Muscle of leg (tissue), 3 donors: ENCODE measurements at regions not wholly inside any gene's neighbourhood (a gene's known extent, or its start where the extent isn't known, plus 50 kb on each side); places are given as distances from the start of the nearest gene placed in this dataset.

ENCODE experiments used
- DNase-seq: peaks from one replicate; pipeline ENCODE4 v3.0.0; 2013
- H3K27ac ChIP-seq: one replicate; pipeline ENCODE4 v1.5.1; 2013; ENCODE audit warnings: mild to moderate bottlenecking, low read length, control low read depth
- H3K27me3 ChIP-seq: one replicate; pipeline ENCODE4 v1.6.1; 2013; ENCODE audit warnings: low read length; ENCODE audit not compliant: control insufficient read depth, insufficient read depth
- H3K36me3 ChIP-seq: one replicate; pipeline ENCODE4 v1.6.1; 2013; ENCODE audit warnings: low read length; ENCODE audit not compliant: control insufficient read depth, insufficient read depth
- H3K4me1 ChIP-seq: one replicate; pipeline ENCODE4 v1.6.1; 2013; ENCODE audit warnings: low read length; ENCODE audit not compliant: control insufficient read depth, insufficient read depth
- H3K4me3 ChIP-seq: one replicate; pipeline ENCODE4 v1.5.1; 2013; ENCODE audit warnings: low read length, control low read depth
- H3K9me3 ChIP-seq: replicated peaks from 2 replicates; pipeline ENCODE4 v1.6.1; 2013; ENCODE audit warnings: low read depth, low read length; ENCODE audit not compliant: control insufficient read depth
- WGBS: methylation state at CpG from one replicate; pipeline ENCODE4 v1.1.5; 2013; ENCODE audit warnings: missing lambda C conversion rate; ENCODE audit not compliant: insufficient coverage; 5-methylcytosine and 5-hydroxymethylcytosine counted together

GRCh38 chr3:117408811-117409210 lies 699.2 kb downstream of the TUSC7 start:
- no peaks in the 10 kb centered on the region for H3K27me3 ChIP-seq
- no peak for DNase-seq
- H3K4me1 ChIP-seq, result no peaks in the 10 kb centered on the region
- H3K9me3 ChIP-seq, result no peaks in the 10 kb centered on the region
- no peak overlapping the region for H3K4me3 ChIP-seq
- H3K36me3 ChIP-seq, result no peaks in the 10 kb centered on the region
- no peak overlapping the region for H3K27ac ChIP-seq

- no peaks in the 10 kb centered on the region for H3K9me3 ChIP-seq
- no CpG with 5 or more reads among the region's 1 CpG for WGBS
- DNase-seq, result no peak
- H3K27me3 ChIP-seq, result no peaks in the 10 kb centered on the region
- no peak overlapping the region for H3K4me3 ChIP-seq
- no peak overlapping the region for H3K27ac ChIP-seq
- no peaks in the 10 kb centered on the region for H3K4me1 ChIP-seq
- H3K36me3 ChIP-seq, result no peaks in the 10 kb centered on the region
Measured at GRCh38 chr3:117409256-117409655, 699.7 kb downstream of the TUSC7 start.

GRCh38 chr3:117409701-117410459 lies 700.3 kb downstream of the TUSC7 start:
- no CpG with 5 or more reads among the region's 3 CpGs for WGBS
- H3K4me1 ChIP-seq, result no peaks in the 10 kb centered on the region

GRCh38 chr3:117411971-117412370 lies 702.4 kb downstream of the TUSC7 start:
- WGBS, result no CpG with 5 or more reads among the region's 4 CpGs
- Histone ChIP-seq H3K27me3 (no peaks in the 10 kb centered on the region), H3K9me3 (no peaks in the 10 kb centered on the region), H3K27ac (no peak overlapping the region), H3K4me3 (no peak overlapping the region), H3K4me1 (no peaks in the 10 kb centered on the region), H3K36me3 (no peaks in the 10 kb centered on the region)
- DNase-seq, result no peak

More at GRCh38 chr3:117409701-117410459, 700.3 kb downstream of the TUSC7 start:
- Histone ChIP-seq H3K27ac (no peak overlapping the region), H3K27me3 (no peaks in the 10 kb centered on the region), H3K36me3 (no peaks in the 10 kb centered on the region), H3K9me3 (no peaks in the 10 kb centered on the region), H3K4me3 (no peak overlapping the region)
- DNase-seq, result no peak

GRCh38 chr3:117417411-117417810 lies 707.8 kb downstream of the TUSC7 start:
- Histone ChIP-seq H3K27ac (no peak overlapping the region), H3K4me3 (no peak overlapping the region), H3K36me3 (no peaks in the 10 kb centered on the region), H3K9me3 (no peaks in the 10 kb centered on the region), H3K4me1 (no peaks in the 10 kb centered on the region), H3K27me3 (no peaks in the 10 kb centered on the region)
- DNase-seq, result no peak
- WGBS, result no CpG with 5 or more reads among the region's 1 CpG

GRCh38 chr3:117427081-117427480 lies 717.5 kb downstream of the TUSC7 start:
- no peaks in the 10 kb centered on the region for H3K9me3 ChIP-seq
- no peak overlapping the region for H3K27ac ChIP-seq
- WGBS, result no CpG with 5 or more reads among the region's 1 CpG
- no peak for DNase-seq
- H3K27me3 ChIP-seq, result no peaks in the 10 kb centered on the region
- H3K4me1 ChIP-seq, result no peaks in the 10 kb centered on the region
- no peak overlapping the region for H3K4me3 ChIP-seq
- no peaks in the 10 kb centered on the region for H3K36me3 ChIP-seq

- Histone ChIP-seq H3K9me3 (no peaks in the 10 kb centered on the region), H3K4me3 (no peak overlapping the region), H3K27me3 (no peaks in the 10 kb centered on the region), H3K27ac (no peak overlapping the region), H3K36me3 (no peaks in the 10 kb centered on the region), H3K4me1 (no peaks in the 10 kb centered on the region)
- no peak for DNase-seq
- no CpG with 5 or more reads among the region's 1 CpG for WGBS
Measured at GRCh38 chr3:117433427-117433826, 723.8 kb downstream of the TUSC7 start.

- H3K4me3 ChIP-seq, result no peak overlapping the region
- no peaks in the 10 kb centered on the region for H3K4me1 ChIP-seq
- no peaks in the 10 kb centered on the region for H3K36me3 ChIP-seq
- no peaks in the 10 kb centered on the region for H3K9me3 ChIP-seq
- H3K27ac ChIP-seq, result no peak overlapping the region
- no peak for DNase-seq
- no peaks in the 10 kb centered on the region for H3K27me3 ChIP-seq
Measured at GRCh38 chr3:117434661-117435412, 725.3 kb downstream of the TUSC7 start.

- no CpG with 5 or more reads among the region's 6 CpGs for WGBS
- no peaks in the 10 kb centered on the region for H3K36me3 ChIP-seq
- no peak overlapping the region for H3K4me3 ChIP-seq
- H3K27me3 ChIP-seq, result no peaks in the 10 kb centered on the region
- DNase-seq, result no peak
- no peaks in the 10 kb centered on the region for H3K9me3 ChIP-seq
- no peaks in the 10 kb centered on the region for H3K4me1 ChIP-seq
- H3K27ac ChIP-seq, result no peak overlapping the region
Measured at GRCh38 chr3:117435506-117435905, 725.9 kb downstream of the TUSC7 start.

GRCh38 chr3:117439812-117440211 lies 730.2 kb downstream of the TUSC7 start:
- Histone ChIP-seq H3K36me3 (no peaks in the 10 kb centered on the region), H3K27me3 (no peaks in the 10 kb centered on the region), H3K9me3 (no peaks in the 10 kb centered on the region), H3K4me1 (no peaks in the 10 kb centered on the region), H3K27ac (no peak overlapping the region), H3K4me3 (no peak overlapping the region)
- DNase-seq, result peak; percentile 37
- WGBS, result 80% methylated on average over 1 of the region's 3 CpGs
